GM12865 (cell line): ENCODE measurements at regions not wholly inside any gene's neighbourhood (a gene's known extent, or its start where the extent isn't known, plus 50 kb on each side); places are given as distances from the start of the nearest gene placed in this dataset.

Source experiments
- DNase-seq: peaks from one replicate; pipeline ENCODE4 v3.0.0; 2010; ENCODE audit warnings: low read depth
- H3K4me3 ChIP-seq: 2 replicates; pipeline ENCODE4 v1.5.1; 2011; ENCODE audit warnings: mild to moderate bottlenecking, low read depth, low read length, control low read depth
- CTCF ChIP-seq: IDR thresholded peaks from 2 replicates; pipeline ENCODE4 v1.5.1; 2011; ENCODE audit warnings: low read length, control low read depth, low read depth, inconsistent platforms; ENCODE audit not compliant: insufficient read depth; ENCODE audit errors: missing control alignments

GRCh38 chr5:107254902-107255234 is 415.9 kb downstream of the EFNA5 start:
- H3K4me3 ChIP-seq: no peak overlapping the region
- no peak for TF ChIP-seq CTCF
- no peak for DNase-seq

GRCh38 chr5:107254214-107254901 is 416.4 kb downstream of the EFNA5 start:
- no peak for TF ChIP-seq CTCF
- no peak overlapping the region for H3K4me3 ChIP-seq
- no peak for DNase-seq

GRCh38 chr5:107253246-107253645 is 417.5 kb downstream of the EFNA5 start:
- no peak for TF ChIP-seq CTCF

GRCh38 chr5:107251151-107251550 is 419.6 kb downstream of the EFNA5 start:
- no peak overlapping the region for H3K4me3 ChIP-seq
- no peak for DNase-seq
- no peak for TF ChIP-seq CTCF

More at GRCh38 chr5:107253246-107253645, 417.5 kb downstream of the EFNA5 start:
- no peak overlapping the region for H3K4me3 ChIP-seq
- DNase-seq: no peak

GRCh38 chr5:107248066-107248695 is 422.6 kb downstream of the EFNA5 start:
- no peak overlapping the region for H3K4me3 ChIP-seq
- DNase-seq: peak; percentile 76
- peak; percentile 80 for TF ChIP-seq CTCF

GRCh38 chr5:107247427-107247826 is 423.3 kb downstream of the EFNA5 start:
- no peak for DNase-seq
- TF ChIP-seq CTCF: no peak
- no peak overlapping the region for H3K4me3 ChIP-seq

GRCh38 chr5:107243220-107243579 is 427.5 kb downstream of the EFNA5 start:
- no peak overlapping the region for H3K4me3 ChIP-seq
- TF ChIP-seq CTCF: no peak
- no peak for DNase-seq
